ENCODE measurements at regions not wholly inside any gene's neighbourhood (a gene's known extent, or its start where the extent isn't known, plus 50 kb on each side); places are given as distances from the start of the nearest gene placed in this dataset.

DNA sequence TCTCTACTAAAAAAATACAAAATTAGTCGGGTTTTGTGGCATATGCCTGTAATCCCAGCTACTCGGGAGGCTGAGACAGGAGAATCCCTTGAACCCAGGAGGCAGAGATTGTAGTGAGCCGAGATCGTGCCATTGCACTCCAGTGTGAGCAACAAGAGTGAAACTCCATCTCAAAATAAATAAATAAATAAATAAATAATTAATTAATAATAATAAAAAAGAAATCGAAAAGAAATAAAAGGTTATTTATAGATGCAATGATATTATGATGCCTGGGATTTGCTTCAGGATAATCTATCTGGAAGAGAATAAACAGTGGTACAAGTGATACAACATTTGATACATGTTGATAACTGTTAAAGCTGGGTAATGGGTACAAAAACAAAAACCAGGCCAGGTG is 58.6 kb downstream of the SOX2 start:
- TF ChIP-seq, protein P1, sequence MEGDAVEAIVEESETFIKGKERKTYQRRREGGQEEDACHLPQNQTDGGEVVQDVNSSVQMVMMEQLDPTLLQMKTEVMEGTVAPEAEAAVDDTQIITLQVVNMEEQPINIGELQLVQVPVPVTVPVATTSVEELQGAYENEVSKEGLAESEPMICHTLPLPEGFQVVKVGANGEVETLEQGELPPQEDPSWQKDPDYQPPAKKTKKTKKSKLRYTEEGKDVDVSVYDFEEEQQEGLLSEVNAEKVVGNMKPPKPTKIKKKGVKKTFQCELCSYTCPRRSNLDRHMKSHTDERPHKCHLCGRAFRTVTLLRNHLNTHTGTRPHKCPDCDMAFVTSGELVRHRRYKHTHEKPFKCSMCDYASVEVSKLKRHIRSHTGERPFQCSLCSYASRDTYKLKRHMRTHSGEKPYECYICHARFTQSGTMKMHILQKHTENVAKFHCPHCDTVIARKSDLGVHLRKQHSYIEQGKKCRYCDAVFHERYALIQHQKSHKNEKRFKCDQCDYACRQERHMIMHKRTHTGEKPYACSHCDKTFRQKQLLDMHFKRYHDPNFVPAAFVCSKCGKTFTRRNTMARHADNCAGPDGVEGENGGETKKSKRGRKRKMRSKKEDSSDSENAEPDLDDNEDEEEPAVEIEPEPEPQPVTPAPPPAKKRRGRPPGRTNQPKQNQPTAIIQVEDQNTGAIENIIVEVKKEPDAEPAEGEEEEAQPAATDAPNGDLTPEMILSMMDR (IDR thresholded peaks at IDR 0.05; ENCODE audit: low read depth, low read length, poor library complexity, severe bottlenecking): no peak
- no peak for TF ChIP-seq EZH2phosphoT487 (IDR thresholded peaks at IDR 0.05; ENCODE audit: borderline replicate concordance, low read length)
